A673 (cell line): ENCODE measurements at regions not wholly inside any gene's neighbourhood (a gene's known extent, or its start where the extent isn't known, plus 50 kb on each side); places are given as distances from the start of the nearest gene placed in this dataset.

Experiments
- BruUV-seq: library from RNA; stranded (reverse); fragments of 400-500 nt; replicated peaks from 2 replicates; lab custom pipeline; 2021; lab: Mats Ljungman, UMichigan
- CTCF ChIA-PET: fragments of 300-600 bp; sonication (Branson Sonifier 250); formaldehyde crosslinking; loops from one replicate; lab custom pipeline; 2022; ENCODE audit warnings: antibody characterized with exemption; lab: Charles Lee
- POLR2A ChIA-PET: fragments of 300-600 bp; sonication (Branson Sonifier 250); formaldehyde crosslinking; loops from one replicate; lab custom pipeline; 2022; ENCODE audit warnings: antibody characterized with exemption; ENCODE audit not compliant: low non-redundant PET; lab: Charles Lee
- DNase-seq: peaks from one replicate; pipeline ENCODE4 v3.0.0-alpha.2; 2015; ENCODE audit warnings: low spot score
- H3K27ac ChIP-seq: fragments of 200-600 bp; sonication (generic); 2 replicates; pipeline ENCODE4 v1.5.1; 2016; ENCODE audit warnings: mixed run types, low read depth, mild to moderate bottlenecking, mixed read lengths, antibody characterized with exemption, low read length; ENCODE audit not compliant: poor library complexity, severe bottlenecking
- H3K27me3 ChIP-seq: fragments of 200-600 bp; sonication (generic); replicated peaks from 2 replicates; pipeline ENCODE4 v1.6.1; 2017; ENCODE audit warnings: mixed run types, low read depth, mild to moderate bottlenecking, mixed read lengths, antibody characterized with exemption, low read length; ENCODE audit not compliant: insufficient read depth, poor library complexity
- H3K36me3 ChIP-seq: fragments of 200-600 bp; sonication (generic); 2 replicates; pipeline ENCODE4 v1.6.1; 2016; ENCODE audit warnings: mixed run types, mild to moderate bottlenecking, mixed read lengths, antibody characterized with exemption, low read length; ENCODE audit not compliant: insufficient read depth, poor library complexity, severe bottlenecking
- H3K4me1 ChIP-seq: fragments of 200-600 bp; sonication (generic); 2 replicates; pipeline ENCODE4 v1.6.1; 2017; ENCODE audit warnings: mixed run types, mild to moderate bottlenecking, mixed read lengths, antibody characterized with exemption, low read length; ENCODE audit not compliant: insufficient read depth, poor library complexity, severe bottlenecking
- H3K4me3 ChIP-seq: fragments of 200-600 bp; sonication (generic); 2 replicates; pipeline ENCODE4 v1.5.1; 2016; ENCODE audit warnings: low read depth, mixed run types, mild to moderate bottlenecking, mixed read lengths, low read length; ENCODE audit not compliant: poor library complexity, severe bottlenecking
- H3K9me3 ChIP-seq: fragments of 200-600 bp; sonication (generic); 2 replicates; pipeline ENCODE4 v1.6.1; 2016; ENCODE audit warnings: mixed run types, low read depth, mild to moderate bottlenecking, mixed read lengths, antibody characterized with exemption, low read length; ENCODE audit not compliant: poor library complexity, severe bottlenecking
- CTCF ChIP-seq: fragments of 300-800, 200-600 bp; sonication (generic); conservative IDR thresholded peaks from 2 replicates; pipeline ENCODE4 v1.5.1; 2017; ENCODE audit warnings: low read depth, mild to moderate bottlenecking, antibody characterized with exemption, low read length, moderate library complexity, mixed read lengths
- EZH2 ChIP-seq: fragments of 200-600 bp; sonication (generic); IDR thresholded peaks from 2 replicates; pipeline ENCODE4 v1.6.1; 2017; ENCODE audit warnings: borderline replicate concordance, low read depth, mild to moderate bottlenecking, mixed read lengths, antibody characterized with exemption, low read length; ENCODE audit not compliant: poor library complexity, severe bottlenecking
- intact Hi-C: fragments of 100-400 bp; cut with micrococcal nuclease; formaldehyde crosslinking; loops from one replicate; pipeline ENCODE4 v1.10.0; 2022; ENCODE audit not compliant: unreplicated experiment

- no peak for DNase-seq
- no peaks in the 10 kb centered on the region for H3K9me3 ChIP-seq
- intact Hi-C loops: no loop called here
- H3K4me1 ChIP-seq: no peaks in the 10 kb centered on the region
- H3K27me3 ChIP-seq: no peaks in the 10 kb centered on the region
- no peak overlapping the region for H3K4me3 ChIP-seq
- POLR2A ChIA-PET: no interaction called here
- no TSS peak for BruUV-seq
- no peak overlapping the region for H3K27ac ChIP-seq
- CTCF ChIA-PET: no interaction called here
- no peak for TF ChIP-seq CTCF
- no peak for TF ChIP-seq EZH2
- H3K36me3 ChIP-seq: no peaks in the 10 kb centered on the region
Observed at GRCh38 chr6:126444659-126445273, 104.9 kb downstream of the CENPW start.

GRCh38 chr6:126446248-126446647 is 106.3 kb downstream of the CENPW start:
- intact Hi-C loops: no loop called here
- peak; percentile 1 for DNase-seq
- Histone ChIP-seq H3K4me3 (no peak overlapping the region), H3K36me3 (no peaks in the 10 kb centered on the region), H3K9me3 (no peaks in the 10 kb centered on the region), H3K27ac (no peak overlapping the region), H3K4me1 (no peaks in the 10 kb centered on the region), H3K27me3 (no peaks in the 10 kb centered on the region)
- no TSS peak for BruUV-seq
- ChIA-PET CTCF (interaction anchor here (0.7 kb wide), 1 partner anchor 59 kb away, joined by 19 read pairs; no protein-coding TSS in a partner anchor), POLR2A (no interaction called here)
- TF ChIP-seq CTCF (no peak), EZH2 (no peak)

- CTCF ChIA-PET: no interaction called here
- no peak for DNase-seq
- Histone ChIP-seq H3K36me3 (no peaks in the 10 kb centered on the region), H3K9me3 (no peaks in the 10 kb centered on the region), H3K4me1 (no peaks in the 10 kb centered on the region), H3K27ac (no peak overlapping the region), H3K4me3 (no peak overlapping the region), H3K27me3 (no peaks in the 10 kb centered on the region)
- TF ChIP-seq EZH2: no peak
- TF ChIP-seq CTCF: no peak
- intact Hi-C loops: no loop called here
- BruUV-seq: no TSS peak
- POLR2A ChIA-PET: interaction anchor here (0.7 kb wide), 1 partner anchor 11 kb away, joined by 4 read pairs; no protein-coding TSS in a partner anchor
Observed at GRCh38 chr6:126447367-126447766, 107.5 kb downstream of the CENPW start.
